RWPE2 (cell line): ENCODE measurements at regions not wholly inside any gene's neighbourhood (a gene's known extent, or its start where the extent isn't known, plus 50 kb on each side); places are given as distances from the start of the nearest gene placed in this dataset.
"Not testable (repeated sequence)": the region's sequence is repeated elsewhere in the genome, so short reads cannot be mapped to it uniquely, and the experiment has no call there.

Source experiments
- ATAC-seq: fragments of 200-7000 bp; cut with Tn5 transposase; 3 replicates; pipeline ENCODE4 v1.9.1; 2021; ENCODE audit warnings: low read depth
- DNase-seq: peaks from one replicate; pipeline ENCODE4 v3.0.0-alpha.2; 2020; ENCODE audit warnings: low spot score
- H3K27ac ChIP-seq: fragments of 450-650 bp; 2 replicates; pipeline ENCODE4 v1.5.1; 2017; ENCODE audit warnings: mild to moderate bottlenecking; ENCODE audit not compliant: poor library complexity, severe bottlenecking
- H3K27me3 ChIP-seq: fragments of 250-450 bp; sonication (Bioruptor Pico); 2 replicates; pipeline ENCODE4 v1.5.1; 2021; ENCODE audit warnings: mild to moderate bottlenecking, moderate library complexity; ENCODE audit not compliant: insufficient read depth, poor library complexity, severe bottlenecking
- H3K36me3 ChIP-seq: fragments of 250-450 bp; sonication (Bioruptor Pico); 2 replicates; pipeline ENCODE4 v1.5.1; 2020; ENCODE audit warnings: low read depth, mild to moderate bottlenecking, moderate library complexity
- H3K4me1 ChIP-seq: fragments of 250-450 bp; sonication (Bioruptor Pico); 2 replicates; pipeline ENCODE4 v1.5.1; 2021; ENCODE audit warnings: mild to moderate bottlenecking, moderate library complexity; ENCODE audit not compliant: insufficient read depth, poor library complexity, severe bottlenecking
- H3K4me3 ChIP-seq: fragments of 250-450 bp; sonication (Bioruptor Pico); 2 replicates; pipeline ENCODE4 v1.5.1; 2021; ENCODE audit warnings: mild to moderate bottlenecking, moderate library complexity; ENCODE audit not compliant: severe bottlenecking
- H3K9me3 ChIP-seq: fragments of 250-450 bp; sonication (Bioruptor Pico); 2 replicates; pipeline ENCODE4 v1.5.1; 2021; ENCODE audit warnings: mild to moderate bottlenecking, moderate library complexity; ENCODE audit not compliant: severe bottlenecking
- CTCF ChIP-seq: fragments of 450-650 bp; IDR thresholded peaks from one replicate; pipeline ENCODE4 v1.5.1; 2017; ENCODE audit warnings: mild to moderate bottlenecking, moderate library complexity; ENCODE audit not compliant: poor library complexity, severe bottlenecking

- no peak for ATAC-seq
- TF ChIP-seq CTCF = no peak
- no peak overlapping the region for H3K4me3 ChIP-seq
- peaks cover 8% of the 10 kb centered on the region for H3K4me1 ChIP-seq
- H3K27me3 ChIP-seq = no peaks in the 10 kb centered on the region
- no peaks in the 10 kb centered on the region for H3K36me3 ChIP-seq
- H3K27ac ChIP-seq = no peak overlapping the region
- DNase-seq = no peak
- no peaks in the 10 kb centered on the region for H3K9me3 ChIP-seq
Observed at GRCh38 chr9:94026816-94027215, 57.4 kb upstream of the PTPDC1 start.

- H3K36me3 ChIP-seq, H3K27me3 ChIP-seq, DNase-seq, ATAC-seq, H3K27ac ChIP-seq, H3K4me3 ChIP-seq, H3K4me1 ChIP-seq, H3K9me3 ChIP-seq: not testable (repeated sequence)
Observed at GRCh38 chr9:94022476-94022875, 61.8 kb upstream of the PTPDC1 start.

- not testable (repeated sequence) for H3K27me3 ChIP-seq, H3K9me3 ChIP-seq, H3K4me1 ChIP-seq, H3K4me3 ChIP-seq, ATAC-seq, H3K27ac ChIP-seq, H3K36me3 ChIP-seq, DNase-seq
Observed at GRCh38 chr9:94020836-94021235, 63.4 kb upstream of the PTPDC1 start.

- TF ChIP-seq CTCF = no peak
- Histone ChIP-seq H3K4me1 (no peaks in the 10 kb centered on the region), H3K27me3 (no peaks in the 10 kb centered on the region), H3K4me3 (no peak overlapping the region), H3K27ac (no peak overlapping the region), H3K9me3 (no peaks in the 10 kb centered on the region), H3K36me3 (no peaks in the 10 kb centered on the region)
- ATAC-seq = no peak
- no peak for DNase-seq
Observed at GRCh38 chr9:94018628-94019027, 63.5 kb upstream of the BARX1 start.

GRCh38 chr9:94017939-94018531 is 62.9 kb upstream of the BARX1 start:
- Histone ChIP-seq H3K36me3 (no peaks in the 10 kb centered on the region), H3K27ac (no peak overlapping the region), H3K4me3 (no peak overlapping the region), H3K4me1 (no peaks in the 10 kb centered on the region), H3K27me3 (no peaks in the 10 kb centered on the region), H3K9me3 (no peaks in the 10 kb centered on the region)
- TF ChIP-seq CTCF = no peak
- no peak for ATAC-seq
- DNase-seq = no peak

- no peaks in the 10 kb centered on the region for H3K9me3 ChIP-seq
- H3K36me3 ChIP-seq = no peaks in the 10 kb centered on the region
- ATAC-seq (no peak), DNase-seq (no peak)
- no peaks in the 10 kb centered on the region for H3K27me3 ChIP-seq
- TF ChIP-seq CTCF = no peak
- no peaks in the 10 kb centered on the region for H3K4me1 ChIP-seq
- H3K4me3 ChIP-seq = no peak overlapping the region
- H3K27ac ChIP-seq = no peak overlapping the region
Observed at GRCh38 chr9:94016744-94017143, 61.6 kb upstream of the BARX1 start.
